ENCODE measurements at regions not wholly inside any gene's neighbourhood (a gene's known extent, or its start where the extent isn't known, plus 50 kb on each side); places are given as distances from the start of the nearest gene placed in this dataset.

DNA sequence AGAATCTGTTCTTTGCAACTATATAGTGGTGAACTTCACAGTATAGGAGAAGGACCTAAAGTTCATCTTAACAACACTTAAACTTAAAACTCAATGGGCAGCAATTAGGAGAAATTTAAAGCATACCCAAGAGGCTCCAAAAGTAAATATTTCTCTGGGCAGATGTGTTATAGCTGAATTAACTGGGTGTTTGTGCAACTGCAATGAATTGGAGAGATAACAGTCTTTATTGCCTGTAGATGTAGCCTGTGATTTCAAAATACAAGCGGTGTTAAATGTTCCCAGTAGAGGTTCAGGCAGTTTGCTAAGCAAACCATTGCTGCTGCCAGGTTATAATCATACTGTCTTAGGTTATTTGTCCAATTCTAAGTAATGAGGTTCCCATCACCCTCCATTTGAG lies 294.1 kb upstream of the MTNR1B start:
- TF ChIP-seq, protein P1, sequence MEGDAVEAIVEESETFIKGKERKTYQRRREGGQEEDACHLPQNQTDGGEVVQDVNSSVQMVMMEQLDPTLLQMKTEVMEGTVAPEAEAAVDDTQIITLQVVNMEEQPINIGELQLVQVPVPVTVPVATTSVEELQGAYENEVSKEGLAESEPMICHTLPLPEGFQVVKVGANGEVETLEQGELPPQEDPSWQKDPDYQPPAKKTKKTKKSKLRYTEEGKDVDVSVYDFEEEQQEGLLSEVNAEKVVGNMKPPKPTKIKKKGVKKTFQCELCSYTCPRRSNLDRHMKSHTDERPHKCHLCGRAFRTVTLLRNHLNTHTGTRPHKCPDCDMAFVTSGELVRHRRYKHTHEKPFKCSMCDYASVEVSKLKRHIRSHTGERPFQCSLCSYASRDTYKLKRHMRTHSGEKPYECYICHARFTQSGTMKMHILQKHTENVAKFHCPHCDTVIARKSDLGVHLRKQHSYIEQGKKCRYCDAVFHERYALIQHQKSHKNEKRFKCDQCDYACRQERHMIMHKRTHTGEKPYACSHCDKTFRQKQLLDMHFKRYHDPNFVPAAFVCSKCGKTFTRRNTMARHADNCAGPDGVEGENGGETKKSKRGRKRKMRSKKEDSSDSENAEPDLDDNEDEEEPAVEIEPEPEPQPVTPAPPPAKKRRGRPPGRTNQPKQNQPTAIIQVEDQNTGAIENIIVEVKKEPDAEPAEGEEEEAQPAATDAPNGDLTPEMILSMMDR (IDR thresholded peaks at IDR 0.05), result no peak
- no peak for TF ChIP-seq POLR2AphosphoS5 (IDR thresholded peaks at IDR 0.05)

Measured in transverse colon (tissue), 4 donors.